ENCODE measurements at regions not wholly inside any gene's neighbourhood (a gene's known extent, or its start where the extent isn't known, plus 50 kb on each side); places are given as distances from the start of the nearest gene placed in this dataset.

DNA sequence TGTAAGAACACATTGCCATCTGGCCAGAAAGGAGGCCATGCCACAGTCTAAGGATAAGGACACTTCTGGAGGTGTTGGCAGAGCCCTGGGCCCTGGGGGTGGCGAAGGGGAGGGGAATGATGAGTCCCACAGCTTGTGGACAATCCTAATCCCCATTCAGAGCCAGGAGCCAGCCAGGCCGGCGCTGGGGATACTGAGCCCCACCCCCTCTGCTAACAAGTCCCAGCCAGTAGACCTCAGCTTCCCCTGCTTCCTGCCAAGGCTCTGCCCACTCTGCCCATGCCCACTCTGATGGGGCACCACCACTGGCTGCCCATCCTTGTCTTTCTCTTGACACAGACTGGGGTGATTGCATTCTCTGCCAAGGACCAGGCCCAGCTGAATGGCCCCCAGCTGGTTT, 71.9 kb downstream of the NAV1 start:
- DNase-seq (ENCODE audit: low read depth), result no peak

DNA sequence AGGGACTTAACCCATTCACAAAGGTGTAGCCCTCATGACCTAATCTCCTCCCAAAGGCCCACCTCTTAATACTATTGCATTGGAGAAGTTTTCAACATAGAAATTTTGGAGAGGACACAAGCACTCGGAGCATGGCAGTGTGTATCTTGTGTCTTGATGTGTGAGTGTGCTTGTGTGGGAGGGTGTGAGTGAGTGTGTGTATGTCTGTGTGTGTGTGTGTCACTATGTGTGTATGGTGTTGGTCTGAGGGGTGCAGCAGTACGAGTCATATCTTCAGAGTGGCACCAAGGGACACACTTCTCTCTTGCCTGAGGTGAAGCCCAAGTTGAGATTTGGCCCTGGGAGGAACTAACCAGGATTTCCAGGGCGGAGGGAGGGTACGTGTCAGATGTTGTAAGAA, 73.7 kb downstream of the NAV1 start:
- no peak for DNase-seq (ENCODE audit: low read depth)

DNA sequence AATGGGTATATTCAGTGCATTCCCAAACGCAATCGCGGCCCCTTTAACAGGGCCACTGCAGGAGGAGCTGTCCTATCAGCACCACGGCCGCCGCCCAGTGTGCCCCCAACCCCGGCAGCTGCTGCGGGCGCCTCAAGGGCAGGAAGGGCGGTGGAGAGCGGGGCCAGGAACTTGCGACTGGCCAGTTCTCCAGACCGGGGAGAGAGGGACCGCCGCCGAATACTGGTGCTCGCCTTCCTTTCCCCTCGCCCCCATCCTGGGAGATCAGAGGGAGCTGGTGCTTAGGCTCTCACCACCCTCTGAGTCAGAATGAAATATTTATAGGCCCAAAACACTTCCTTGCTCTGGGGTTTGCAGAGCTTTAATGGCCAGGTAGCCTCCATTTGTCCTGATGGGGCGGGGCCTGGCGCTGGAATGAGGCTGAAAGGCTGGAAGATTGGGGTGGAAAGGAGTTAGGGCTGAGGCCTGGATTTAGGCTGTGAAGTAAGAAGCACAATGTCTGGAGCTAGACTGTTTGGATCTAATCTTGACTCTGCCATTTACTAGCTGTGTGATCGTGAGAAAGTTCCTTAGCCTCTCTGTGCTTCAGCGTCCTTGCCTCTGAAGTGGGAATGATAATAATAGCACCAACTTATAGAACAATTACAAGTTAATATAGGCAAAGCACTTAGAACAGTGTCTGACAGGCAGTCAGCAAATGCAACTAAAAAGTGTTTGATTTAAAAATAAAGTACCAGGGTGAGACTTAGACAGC, 75.5 kb downstream of the NAV1 start:
- DNase-seq (ENCODE audit: low read depth), result no peak

DNA sequence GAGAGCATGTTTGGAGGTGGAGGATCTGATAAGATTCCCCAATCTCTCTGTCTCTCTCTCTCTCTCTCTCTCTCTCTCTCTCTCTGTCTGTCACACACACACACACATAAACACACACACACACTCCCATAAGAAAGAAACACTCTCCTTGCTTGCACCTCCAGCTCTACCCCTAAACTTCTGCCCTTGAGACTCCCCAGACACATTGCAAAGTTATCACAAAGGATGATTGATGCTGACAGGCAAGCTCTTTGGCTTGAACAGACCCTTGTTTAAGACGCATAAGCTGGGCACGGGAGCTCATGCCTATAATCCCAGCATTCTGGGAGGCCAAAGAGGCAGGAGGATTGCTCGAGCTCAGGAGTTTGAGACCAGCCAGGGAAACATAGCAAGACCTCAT, 78.2 kb downstream of the NAV1 start:
- no peak for DNase-seq (ENCODE audit: low read depth)

DNA sequence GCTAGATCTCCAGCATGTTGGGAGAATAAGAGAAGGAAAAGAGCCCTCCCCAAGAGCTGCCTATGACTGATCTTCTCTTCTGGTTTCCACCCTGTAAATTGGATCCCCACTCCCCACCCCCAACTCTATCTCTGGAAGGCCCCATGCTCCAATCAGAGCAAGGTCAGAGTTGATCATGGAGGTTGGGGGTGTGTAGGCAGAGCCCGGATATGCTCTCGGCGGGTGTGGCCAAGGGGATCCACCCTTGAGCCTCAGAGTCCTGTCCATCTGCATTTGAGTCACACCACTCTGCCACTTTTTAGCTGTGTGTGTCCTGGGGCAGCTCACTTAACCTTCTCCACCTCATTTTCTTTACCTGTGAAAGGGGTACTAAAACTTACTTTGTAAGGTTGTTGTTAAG, 79.5 kb downstream of the NAV1 start:
- no peak for DNase-seq (ENCODE audit: low read depth)

DNA sequence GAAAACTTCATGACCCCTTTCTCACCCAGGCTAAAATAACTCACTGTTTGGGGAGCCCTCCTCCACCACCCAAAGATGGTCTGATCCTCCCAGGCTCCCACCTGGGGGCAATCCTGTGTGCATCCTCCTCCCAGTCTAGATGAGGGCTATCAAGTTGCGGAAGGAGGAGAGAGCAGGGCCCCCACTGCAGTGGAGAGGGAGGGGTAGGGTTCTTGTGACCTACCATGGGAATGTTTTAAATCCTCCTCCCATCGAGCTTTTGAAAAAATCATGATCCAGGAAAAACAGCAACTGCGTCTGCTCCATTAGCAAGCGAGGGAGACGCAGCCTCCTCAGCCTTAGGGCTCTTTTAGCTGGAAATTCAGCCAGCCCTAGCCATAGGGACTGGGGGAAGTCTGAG, 80.0 kb downstream of the NAV1 start:
- DNase-seq (ENCODE audit: low read depth), result no peak

DNA sequence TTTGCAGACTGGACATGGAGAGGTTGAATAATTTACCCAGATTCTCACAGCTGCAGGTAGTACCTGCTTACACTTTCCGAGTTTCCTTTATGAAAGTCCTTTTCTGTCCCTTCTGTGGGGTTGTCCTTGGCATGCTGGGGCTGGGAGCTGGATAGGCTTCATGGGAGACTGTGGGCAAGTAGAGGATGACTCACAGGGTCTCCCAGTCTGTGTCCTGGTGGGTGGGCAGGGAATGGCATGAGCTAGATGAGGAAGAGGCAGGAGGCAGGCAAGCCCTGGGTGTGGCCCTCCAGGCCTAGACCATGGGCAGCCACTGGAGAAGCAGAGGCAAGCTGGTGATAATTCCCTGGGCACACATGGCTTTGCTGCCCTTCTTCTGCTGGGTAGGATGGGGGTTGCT, 80.6 kb downstream of the NAV1 start:
- DNase-seq (ENCODE audit: low read depth), result peak; percentile 79

DNA sequence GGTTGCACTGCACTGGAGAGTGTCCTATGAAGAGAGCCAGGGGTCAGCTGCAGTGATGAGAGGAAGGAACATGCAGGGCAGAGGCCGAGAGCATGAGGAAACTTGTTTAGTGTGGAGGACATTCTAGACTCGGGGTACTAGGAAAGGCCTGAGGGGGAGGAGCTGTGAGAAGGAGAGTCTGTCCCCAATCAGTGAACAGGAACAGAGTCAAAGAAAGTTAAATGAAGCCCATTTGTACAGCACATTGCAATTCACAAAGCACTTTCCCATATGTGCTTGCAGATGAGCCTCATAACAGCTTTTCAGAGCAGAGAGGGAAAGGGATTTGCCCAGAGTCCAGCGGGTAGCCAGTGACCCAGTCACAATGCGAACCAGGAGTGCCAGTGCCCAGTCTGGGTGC, 83.4 kb downstream of the NAV1 start:
- DNase-seq (ENCODE audit: low read depth), result no peak

DNA sequence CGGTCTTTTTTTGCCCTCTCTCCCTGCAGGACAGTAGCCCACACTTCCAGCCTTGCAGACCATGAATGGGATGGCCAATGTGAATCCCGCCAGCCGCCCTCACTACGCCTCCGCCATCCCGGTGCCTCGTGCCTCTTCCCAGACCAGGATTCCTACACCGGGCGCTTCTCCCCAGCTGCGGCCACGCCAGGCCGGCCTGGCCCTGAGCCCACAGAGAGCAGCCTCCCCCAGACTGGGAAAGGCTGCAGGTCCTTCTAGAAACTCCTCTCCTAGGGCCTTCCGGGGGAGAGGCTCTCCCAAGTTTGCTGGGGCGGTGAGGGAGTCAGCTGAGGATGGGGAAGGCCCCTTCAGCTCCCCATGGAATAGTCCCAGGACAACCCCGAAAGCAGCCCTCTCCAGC, 83.9 kb downstream of the NAV1 start:
- DNase-seq (ENCODE audit: low read depth), result no peak

DNA sequence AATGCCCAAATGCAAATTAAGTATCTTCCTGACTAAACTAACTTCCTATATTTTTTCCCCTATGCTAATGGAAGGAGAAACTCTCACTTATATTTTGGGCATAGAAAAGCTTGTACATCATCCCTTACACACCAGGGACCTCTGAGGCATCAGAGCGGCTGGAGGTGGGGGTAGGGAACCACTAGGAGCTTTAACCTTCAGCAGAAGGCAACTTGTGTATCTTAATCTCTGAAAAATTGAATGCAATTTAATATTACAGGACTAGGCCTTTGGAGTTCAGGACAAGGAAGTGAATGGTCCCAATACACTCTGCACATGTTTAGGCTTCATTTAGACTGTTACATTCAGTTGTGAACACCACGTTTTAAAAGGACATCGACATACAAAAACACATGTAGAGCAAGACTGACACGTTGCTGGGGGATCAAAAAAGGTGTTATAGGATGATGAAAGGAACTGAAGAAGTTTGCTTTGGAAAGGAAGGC, 85.9 kb downstream of the NAV1 start:
- no peak for DNase-seq (ENCODE audit: low read depth)

DNA sequence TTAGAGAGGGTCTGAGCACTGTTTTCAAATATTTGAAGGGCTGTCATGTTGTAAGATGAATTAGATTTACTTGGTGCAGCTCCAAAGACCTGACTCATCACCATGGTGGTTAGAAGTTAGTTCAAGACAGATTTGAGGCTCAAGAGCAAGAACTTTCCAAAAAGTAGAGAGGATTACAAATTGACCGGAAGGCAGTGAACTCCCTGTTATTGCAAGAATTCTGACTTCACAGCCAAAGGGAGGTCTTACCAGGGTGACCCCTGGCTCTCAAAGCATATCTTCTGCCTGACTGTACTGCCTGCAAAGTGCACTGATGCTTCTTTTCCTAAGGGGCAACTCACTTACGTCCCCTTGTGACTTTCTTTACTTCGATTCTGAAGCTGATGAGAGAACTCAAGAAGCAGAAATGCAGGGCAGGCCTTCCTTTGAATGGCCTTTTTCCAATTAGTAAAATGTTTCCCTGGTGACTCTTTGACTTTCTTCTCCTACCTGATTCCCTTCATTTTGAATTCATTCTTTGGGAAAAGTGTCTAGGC, 86.4 kb downstream of the NAV1 start:
- DNase-seq (ENCODE audit: low read depth), result peak; percentile 85

DNA sequence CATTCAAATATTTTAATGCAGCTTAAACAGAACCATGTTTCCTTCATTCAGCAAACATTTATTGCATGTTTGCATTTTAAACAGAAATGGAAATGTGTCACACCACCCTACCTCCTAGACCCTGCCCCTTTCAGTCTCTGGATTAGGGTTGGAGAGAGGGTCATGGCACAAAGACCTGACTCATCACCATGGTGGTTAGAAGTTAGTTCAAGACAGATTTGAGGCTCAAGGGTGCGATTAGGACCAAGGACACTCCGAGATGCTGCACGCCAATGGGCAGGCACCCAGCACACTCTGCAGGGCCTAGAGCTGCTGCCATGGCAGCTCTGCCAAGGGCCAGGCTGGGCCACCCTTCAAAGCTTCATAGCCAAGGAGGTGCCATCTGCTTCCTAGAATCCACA, 86.9 kb downstream of the NAV1 start:
- no peak for DNase-seq (ENCODE audit: low read depth)

DNA sequence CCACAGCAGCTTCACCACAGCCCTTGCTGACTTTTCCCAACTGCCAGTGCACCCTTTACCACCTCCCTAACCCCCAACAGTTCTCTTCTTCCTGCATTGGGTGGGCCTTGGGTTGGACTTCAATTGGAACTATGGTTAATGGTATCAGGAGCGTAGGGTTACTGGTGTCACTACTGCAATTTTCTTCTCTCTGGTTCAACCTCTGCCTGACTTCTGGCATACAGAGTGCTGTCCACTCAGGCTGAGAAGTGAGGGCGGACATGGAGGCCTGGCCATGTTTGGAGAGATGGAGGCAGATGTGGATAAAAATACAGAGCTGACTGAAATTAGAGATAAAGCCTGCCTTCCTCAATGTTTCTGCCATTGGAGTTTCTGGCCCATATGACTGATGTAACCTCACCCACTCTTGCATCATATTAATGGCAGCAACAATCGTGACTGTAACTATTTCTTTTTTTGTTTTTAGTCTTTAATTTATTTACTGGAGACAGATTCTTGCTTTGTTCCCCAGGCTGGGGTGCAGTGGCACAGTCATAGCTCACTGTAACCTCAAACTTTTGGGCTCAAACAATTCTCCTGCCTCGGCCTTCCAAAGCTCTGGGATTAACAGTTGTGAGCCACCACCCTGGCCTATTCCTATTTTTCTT, 87.8 kb downstream of the NAV1 start:
- no peak for DNase-seq (ENCODE audit: low read depth)

DNA sequence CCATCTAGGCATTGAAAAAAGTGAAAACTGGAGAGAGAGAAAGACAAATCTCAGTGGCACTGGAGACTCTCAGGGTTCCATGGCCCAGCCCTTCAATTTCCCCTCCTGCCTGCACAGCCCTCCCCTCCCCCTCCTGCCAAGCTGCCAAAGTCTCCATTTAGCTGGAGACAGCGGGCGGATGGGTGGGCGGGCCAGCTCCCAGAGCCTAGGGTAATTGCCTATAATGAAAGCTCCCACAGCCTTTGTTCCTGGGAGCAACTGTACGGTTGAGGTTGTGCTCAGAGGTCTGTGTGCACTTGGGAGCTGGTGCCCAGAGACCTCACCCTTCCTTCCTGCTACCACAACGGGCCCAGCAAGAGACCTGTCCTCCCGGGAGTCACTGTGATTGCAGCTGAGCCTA, 89.6 kb downstream of the NAV1 start:
- no peak for DNase-seq (ENCODE audit: low read depth)

DNA sequence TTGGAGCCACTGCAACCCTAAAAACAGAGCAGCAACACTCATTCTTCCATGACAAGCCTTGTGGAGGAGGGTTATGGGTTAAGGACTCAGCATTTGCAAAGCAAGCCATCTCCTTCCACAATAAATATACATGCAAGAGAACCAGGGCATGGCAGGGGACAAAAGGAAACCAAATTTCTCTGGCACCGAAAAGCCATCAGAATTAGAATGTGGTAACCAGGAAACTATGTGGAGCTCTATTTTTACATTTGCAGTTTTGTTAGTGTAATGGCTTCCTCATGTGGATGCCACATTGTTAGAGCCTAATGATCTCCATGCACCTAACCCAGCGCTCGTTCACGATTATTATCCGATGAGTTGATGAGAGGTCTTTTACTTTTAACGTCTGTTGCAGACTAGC, 91.7 kb downstream of the NAV1 start:
- DNase-seq (ENCODE audit: low read depth), result no peak

DNA sequence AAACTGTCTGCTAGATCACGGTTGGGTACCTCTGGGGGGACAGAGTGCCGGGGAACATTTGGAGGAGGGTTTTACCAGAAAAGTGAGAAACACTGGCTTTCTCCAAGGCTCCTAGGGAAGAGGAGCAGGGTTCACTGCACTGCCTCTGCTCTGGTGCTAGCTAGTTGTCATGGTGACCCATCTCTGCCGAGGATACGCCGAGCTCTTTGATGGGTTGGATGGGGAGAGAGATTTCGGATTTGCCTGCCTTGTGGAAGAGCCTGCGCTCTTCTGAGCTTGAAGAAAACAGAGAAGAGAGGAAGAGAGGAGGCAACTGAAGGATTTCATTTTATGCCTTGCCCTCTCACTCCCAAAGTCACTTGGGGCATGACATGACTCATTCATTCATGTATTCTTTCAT, 92.1 kb downstream of the NAV1 start:
- DNase-seq (ENCODE audit: low read depth), result no peak

DNA sequence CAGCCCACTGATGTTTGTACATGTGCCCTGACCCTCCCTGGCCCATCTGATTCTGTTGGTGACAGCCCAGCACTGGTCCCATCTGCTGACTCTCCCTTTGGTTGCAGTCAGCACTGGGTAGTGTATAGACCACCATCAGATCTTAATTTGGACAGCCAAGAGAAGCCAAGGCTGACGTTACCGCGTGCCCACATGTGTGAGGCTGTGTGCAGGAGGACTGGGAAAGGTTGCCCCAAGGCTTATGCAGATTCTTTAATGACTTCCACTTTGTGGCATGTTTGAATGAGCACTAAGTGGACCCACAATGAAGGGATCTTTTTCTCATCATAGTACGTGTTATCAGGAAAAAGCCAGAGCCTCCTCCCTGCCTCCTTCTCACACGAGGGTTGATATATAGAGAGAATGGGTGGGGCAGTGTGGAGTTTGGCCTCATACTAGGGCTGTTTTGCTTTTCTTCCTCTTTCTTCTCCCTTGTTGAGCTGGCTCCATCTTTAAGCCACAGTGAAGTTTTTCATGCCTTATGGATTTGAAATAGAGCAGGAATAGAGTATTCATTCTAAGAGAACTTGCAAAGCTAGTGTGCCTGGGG, 93.5 kb downstream of the NAV1 start:
- no peak for DNase-seq (ENCODE audit: low read depth)

DNA sequence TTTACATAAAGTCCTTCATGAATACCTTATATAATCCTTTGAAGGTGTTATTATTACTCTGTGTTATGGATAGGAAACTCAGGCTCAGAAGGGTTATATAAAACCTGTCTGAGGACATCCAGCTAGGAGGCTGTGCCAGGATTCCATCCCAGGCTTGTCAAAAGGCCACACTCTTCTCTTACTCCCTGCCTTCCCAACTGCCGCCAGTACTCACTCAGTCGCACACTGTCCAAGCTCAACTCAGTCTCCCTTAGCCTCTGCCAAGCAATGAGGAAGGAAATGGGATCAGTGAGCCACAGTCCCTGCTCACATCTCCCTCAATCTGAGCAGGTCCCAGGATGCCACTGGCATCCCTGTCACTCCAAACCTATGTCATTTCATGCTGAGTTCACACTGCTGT, 94.4 kb downstream of the NAV1 start:
- no peak for DNase-seq (ENCODE audit: low read depth)

DNA sequence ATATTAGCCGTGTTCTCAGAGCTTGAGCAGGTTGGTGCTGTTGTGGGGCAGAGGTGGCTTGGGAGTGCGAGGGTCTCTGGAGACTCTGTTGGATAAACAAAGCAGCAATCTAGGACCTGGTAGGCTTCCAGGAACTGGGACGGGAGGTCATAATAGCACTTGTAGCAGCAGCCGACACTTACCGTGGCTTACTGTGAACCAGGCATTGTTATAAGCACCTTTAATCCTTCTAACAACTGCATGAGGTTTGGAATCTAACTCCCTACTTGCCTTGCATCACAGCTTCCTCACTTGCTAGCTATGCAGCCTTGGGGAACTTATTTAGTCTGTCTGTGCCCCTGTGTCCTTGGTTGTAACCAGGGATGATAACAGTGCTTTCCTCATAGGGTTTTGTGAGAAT, 94.9 kb downstream of the NAV1 start:
- no peak for DNase-seq (ENCODE audit: low read depth)

DNA sequence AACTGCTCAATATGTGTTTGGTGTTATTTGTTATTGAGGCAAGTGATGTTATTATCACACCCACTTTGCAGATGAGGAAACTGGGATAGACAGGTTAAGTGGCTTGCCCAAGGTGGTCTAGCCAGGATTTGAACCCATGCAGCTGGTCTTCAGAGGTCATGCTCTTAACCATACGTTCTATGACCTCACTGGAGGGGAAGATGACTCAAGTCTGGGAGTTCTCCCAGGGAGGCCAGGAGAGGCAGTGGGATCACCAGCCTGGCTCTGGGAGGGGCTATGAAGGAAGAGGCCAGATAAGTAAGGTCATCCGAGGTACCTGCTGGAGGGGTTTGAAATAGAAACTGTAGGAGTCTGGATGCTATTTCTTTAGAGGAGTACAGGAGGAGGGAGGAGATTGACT, 95.3 kb downstream of the NAV1 start:
- DNase-seq (ENCODE audit: low read depth), result peak; percentile 73

DNA sequence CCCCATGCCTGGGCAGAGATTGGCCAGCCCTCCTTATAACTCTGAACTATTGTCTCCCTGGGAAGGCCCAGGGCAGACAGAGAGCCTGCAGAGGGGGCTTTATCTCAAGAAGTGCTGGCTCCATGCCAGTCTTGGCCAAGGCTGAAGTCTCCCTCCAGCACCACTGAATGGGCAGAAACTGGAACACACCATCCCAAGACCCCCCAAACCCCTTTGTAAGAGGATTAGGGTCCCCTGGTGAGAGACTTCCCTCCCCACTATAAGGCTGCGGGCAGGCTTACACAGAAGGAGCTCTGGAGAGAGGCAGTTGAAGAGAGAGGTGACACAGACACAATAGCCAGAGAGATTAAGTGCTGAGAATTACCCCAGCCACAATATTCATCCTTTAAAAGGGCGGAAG, 97.2 kb downstream of the NAV1 start:
- no peak for DNase-seq (ENCODE audit: low read depth)

DNA sequence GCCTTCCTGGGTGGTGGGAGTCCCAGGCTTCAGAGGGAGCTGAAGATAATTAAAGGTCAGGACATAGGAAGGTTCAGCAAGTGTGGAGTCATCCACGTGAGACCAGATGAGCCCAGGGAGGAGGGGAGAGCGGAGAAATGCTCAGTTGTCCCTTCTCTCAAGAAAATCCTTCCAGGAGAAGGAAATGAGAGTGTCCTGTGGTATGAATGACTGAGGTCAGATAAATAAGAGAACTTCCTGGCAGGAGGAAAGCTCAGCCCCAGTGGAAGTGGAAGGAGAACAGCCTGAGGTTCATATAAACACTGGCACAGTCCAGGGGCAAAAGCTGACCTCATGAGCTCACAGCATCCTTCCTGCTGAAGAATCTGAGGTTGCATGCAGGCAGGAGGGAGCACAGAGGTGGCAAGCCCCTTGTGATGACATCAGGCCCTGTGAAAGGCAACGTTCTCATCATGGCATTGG, 97.6 kb downstream of the NAV1 start:
- DNase-seq (ENCODE audit: low read depth), result peak; percentile 78
